ENCODE measurements at regions not wholly inside any gene's neighbourhood (a gene's known extent, or its start where the extent isn't known, plus 50 kb on each side); places are given as distances from the start of the nearest gene placed in this dataset.

DNA sequence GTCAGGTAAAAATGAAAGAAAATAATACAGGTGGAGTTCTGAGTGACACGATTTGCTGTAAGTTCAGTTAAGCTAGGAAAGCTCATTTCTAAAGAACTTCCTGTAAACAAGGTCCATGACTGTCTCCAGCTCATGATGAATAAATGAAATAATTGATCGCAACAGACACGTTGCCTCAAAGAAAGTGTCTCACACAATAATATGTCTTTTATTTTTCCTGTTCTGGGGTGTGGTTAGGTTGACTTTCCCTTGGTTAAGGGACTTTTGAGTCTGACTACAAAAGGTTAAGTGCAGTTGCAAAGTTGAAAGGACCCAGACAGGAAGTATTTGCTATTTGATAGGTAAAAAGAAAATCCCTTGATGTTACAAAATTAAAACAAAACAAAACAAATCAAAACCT is 304.2 kb upstream of the PRDM1 start:
- TF ChIP-seq POLR2A (IDR thresholded peaks at IDR 0.05; ENCODE audit: low read depth, low read length) = no peak
- TF ChIP-seq, protein P1, sequence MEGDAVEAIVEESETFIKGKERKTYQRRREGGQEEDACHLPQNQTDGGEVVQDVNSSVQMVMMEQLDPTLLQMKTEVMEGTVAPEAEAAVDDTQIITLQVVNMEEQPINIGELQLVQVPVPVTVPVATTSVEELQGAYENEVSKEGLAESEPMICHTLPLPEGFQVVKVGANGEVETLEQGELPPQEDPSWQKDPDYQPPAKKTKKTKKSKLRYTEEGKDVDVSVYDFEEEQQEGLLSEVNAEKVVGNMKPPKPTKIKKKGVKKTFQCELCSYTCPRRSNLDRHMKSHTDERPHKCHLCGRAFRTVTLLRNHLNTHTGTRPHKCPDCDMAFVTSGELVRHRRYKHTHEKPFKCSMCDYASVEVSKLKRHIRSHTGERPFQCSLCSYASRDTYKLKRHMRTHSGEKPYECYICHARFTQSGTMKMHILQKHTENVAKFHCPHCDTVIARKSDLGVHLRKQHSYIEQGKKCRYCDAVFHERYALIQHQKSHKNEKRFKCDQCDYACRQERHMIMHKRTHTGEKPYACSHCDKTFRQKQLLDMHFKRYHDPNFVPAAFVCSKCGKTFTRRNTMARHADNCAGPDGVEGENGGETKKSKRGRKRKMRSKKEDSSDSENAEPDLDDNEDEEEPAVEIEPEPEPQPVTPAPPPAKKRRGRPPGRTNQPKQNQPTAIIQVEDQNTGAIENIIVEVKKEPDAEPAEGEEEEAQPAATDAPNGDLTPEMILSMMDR (IDR thresholded peaks at IDR 0.05; ENCODE audit: extremely low read depth in 1 of 2, insufficient read depth in 1 of 2, low read depth in 1 of 2, low read length in 2 of 2) = no peak
- TF ChIP-seq EZH2 (IDR thresholded peaks at IDR 0.05; ENCODE audit: borderline replicate concordance, low read depth, low read length, severe bottlenecking) = no peak
- no peak for TF ChIP-seq JUN (IDR thresholded peaks at IDR 0.05; ENCODE audit: borderline replicate concordance, insufficient read depth, insufficient read length, low read depth)
- TF ChIP-seq POLR2AphosphoS5 (IDR thresholded peaks at IDR 0.05; ENCODE audit: insufficient read depth, low read depth, low read length) = no peak
